ENCODE measurements at regions not wholly inside any gene's neighbourhood (a gene's known extent, or its start where the extent isn't known, plus 50 kb on each side); places are given as distances from the start of the nearest gene placed in this dataset.

DNA sequence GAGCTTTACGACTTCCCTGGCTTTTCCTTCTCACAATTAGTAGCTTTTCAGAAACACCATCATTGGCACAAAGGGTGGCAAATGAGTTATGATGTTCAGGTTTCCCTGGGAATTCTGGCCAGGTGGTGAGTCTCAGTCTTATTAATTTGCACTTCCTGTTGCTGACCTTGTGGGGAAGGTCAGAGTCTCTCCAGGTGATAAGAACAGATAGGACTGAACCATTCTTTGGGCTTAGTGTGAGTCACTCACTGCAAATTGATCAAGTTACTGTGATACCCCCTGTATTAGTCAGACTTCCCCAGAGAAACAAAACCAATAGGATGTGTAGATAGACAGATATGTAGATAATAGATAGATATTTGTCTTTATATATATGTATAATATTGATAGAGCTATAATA, 53.8 kb upstream of the RANBP3L start:
- H3K27ac Mint-ChIP-seq, result no peak overlapping the region
- DNase-seq, result no peak
- H3K36me3 Mint-ChIP-seq, result no peaks in the 10 kb centered on the region
- H3K4me1 Mint-ChIP-seq, result peaks cover 5% of the 10 kb centered on the region
- no peaks in the 10 kb centered on the region for H3K27me3 Mint-ChIP-seq
- H3K4me3 Mint-ChIP-seq, result no peak overlapping the region
- no peaks in the 10 kb centered on the region for H3K9me3 Mint-ChIP-seq

GRCh38 chr5:36356915-36357314, 55.2 kb upstream of the RANBP3L start:
- Mint-ChIP-seq H3K27ac (no peak overlapping the region), H3K36me3 (no peaks in the 10 kb centered on the region)

DNA sequence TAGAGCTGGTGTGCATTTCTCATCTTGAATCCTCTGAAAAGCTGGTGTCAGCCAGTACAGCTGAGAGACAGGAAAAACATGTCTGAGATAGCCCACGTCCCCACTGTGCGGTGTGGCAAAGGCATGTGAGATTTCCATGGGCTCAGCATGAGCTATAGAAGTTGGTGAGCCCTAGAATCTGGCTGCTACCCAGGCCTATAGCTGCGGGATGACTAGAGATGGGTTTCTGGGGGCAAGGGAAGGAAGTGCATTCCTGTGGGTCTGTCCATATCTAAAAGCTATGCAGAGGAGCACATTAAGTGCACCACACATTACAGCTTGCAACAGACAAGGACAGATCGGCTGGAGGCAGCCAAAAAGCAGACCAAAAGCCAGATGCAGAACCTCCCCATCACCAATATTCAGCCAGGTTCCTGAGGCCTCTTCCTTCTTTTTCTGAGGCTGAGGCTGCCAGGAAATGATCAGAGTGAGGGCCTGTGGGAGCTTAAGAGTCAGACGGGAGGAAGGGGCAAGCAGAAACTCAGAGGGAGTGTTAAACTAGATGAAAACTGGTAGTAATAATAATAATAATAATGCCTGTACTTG, 55.8 kb upstream of the RANBP3L start:
- Mint-ChIP-seq H3K36me3 (no peaks in the 10 kb centered on the region), H3K4me3 (no peak overlapping the region), H3K27me3 (no peaks in the 10 kb centered on the region), H3K27ac (no peak overlapping the region), H3K9me3 (no peaks in the 10 kb centered on the region), H3K4me1 (peaks cover 7% of the 10 kb centered on the region)
- DNase-seq, result no peak

More at GRCh38 chr5:36356915-36357314, 55.2 kb upstream of the RANBP3L start:
- no peak for DNase-seq
- Mint-ChIP-seq H3K4me1 (peaks cover 7% of the 10 kb centered on the region), H3K27me3 (no peaks in the 10 kb centered on the region), H3K4me3 (no peak overlapping the region), H3K9me3 (no peaks in the 10 kb centered on the region)

DNA sequence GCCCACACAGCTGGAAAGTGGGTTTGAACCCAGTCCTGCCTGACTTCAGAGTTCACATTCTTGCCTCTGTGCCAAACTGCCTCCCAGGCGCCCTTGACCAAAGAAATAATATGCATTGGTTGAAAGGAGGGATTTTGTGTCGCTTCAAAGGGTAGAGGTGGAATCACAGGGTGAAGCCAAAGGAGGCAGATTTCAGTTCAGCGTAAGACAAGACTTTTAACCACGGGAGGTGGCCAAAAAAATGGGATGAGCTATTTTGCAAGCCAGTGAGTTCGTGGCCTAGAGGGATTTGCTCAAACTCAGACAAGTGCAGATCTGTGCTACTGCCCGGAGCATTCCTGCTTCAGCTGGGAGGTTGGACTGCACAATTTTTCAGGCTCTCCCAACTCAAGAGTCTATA, 57.6 kb upstream of the RANBP3L start:
- Mint-ChIP-seq H3K27me3 (no peaks in the 10 kb centered on the region), H3K36me3 (no peaks in the 10 kb centered on the region), H3K4me3 (no peak overlapping the region), H3K27ac (no peak overlapping the region), H3K4me1 (peaks cover 7% of the 10 kb centered on the region), H3K9me3 (no peaks in the 10 kb centered on the region)
- DNase-seq, result no peak

GRCh38 chr5:36360307-36360706, 58.6 kb upstream of the RANBP3L start:
- Mint-ChIP-seq H3K9me3 (no peaks in the 10 kb centered on the region), H3K4me1 (peaks cover 7% of the 10 kb centered on the region), H3K27me3 (no peaks in the 10 kb centered on the region), H3K27ac (peak overlapping the region; percentile 27), H3K4me3 (no peak overlapping the region), H3K36me3 (no peaks in the 10 kb centered on the region)
- DNase-seq, result no peak

- Mint-ChIP-seq H3K4me3 (no peak overlapping the region), H3K36me3 (no peaks in the 10 kb centered on the region), H3K27me3 (no peaks in the 10 kb centered on the region), H3K27ac (no peak overlapping the region), H3K4me1 (peaks cover 9% of the 10 kb centered on the region), H3K9me3 (no peaks in the 10 kb centered on the region)
- no peak for DNase-seq
These were observed 61.4 kb upstream of the RANBP3L start for GRCh38 chr5:36363101-36363500.

DNA sequence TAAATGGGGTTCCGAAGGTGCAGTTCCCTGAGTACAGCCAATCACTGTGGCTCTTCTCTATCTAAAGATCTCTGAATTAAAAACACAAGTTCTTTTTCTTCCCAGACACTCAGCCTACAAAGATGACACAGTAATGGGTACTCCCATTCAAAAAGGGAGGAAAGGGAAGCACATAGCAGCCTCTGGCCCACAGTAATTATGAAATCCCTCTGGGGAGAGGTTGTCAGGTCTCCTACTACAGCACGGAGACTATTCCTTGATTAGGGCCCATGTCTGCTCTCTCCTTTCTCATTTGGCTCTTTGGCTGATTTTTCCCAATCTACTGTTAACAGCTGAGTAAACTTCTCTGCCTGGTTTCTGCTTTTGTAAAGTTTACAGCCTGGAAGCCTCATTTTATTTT, 62.0 kb upstream of the RANBP3L start:
- DNase-seq, result no peak
- no peak overlapping the region for H3K27ac Mint-ChIP-seq
- H3K4me1 Mint-ChIP-seq, result peaks cover 9% of the 10 kb centered on the region
- no peaks in the 10 kb centered on the region for H3K36me3 Mint-ChIP-seq
- no peaks in the 10 kb centered on the region for H3K27me3 Mint-ChIP-seq
- no peaks in the 10 kb centered on the region for H3K9me3 Mint-ChIP-seq
- no peak overlapping the region for H3K4me3 Mint-ChIP-seq

DNA sequence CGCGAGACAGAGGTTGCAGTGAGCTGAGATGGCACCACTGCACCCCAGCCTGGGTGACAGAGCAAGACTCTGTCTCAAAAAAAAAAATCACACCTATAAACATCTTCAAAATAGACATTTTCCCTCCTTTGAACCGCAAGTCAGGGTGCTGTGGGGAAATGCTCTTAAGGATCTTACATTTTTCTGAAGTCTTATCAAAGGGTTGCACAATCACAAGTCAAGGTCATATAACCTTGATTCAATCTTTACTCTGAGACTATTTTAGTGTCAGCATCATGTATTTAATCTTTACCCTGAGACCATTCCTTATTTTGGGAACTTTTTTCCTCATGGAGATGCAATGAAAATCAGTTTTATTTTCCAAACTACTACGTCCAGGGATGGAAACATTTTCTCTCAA, 62.8 kb upstream of the RANBP3L start:
- no peak for DNase-seq
- Mint-ChIP-seq H3K4me3 (no peak overlapping the region), H3K9me3 (no peaks in the 10 kb centered on the region), H3K36me3 (no peaks in the 10 kb centered on the region), H3K27ac (no peak overlapping the region), H3K27me3 (no peaks in the 10 kb centered on the region), H3K4me1 (peaks cover 9% of the 10 kb centered on the region)

DNA sequence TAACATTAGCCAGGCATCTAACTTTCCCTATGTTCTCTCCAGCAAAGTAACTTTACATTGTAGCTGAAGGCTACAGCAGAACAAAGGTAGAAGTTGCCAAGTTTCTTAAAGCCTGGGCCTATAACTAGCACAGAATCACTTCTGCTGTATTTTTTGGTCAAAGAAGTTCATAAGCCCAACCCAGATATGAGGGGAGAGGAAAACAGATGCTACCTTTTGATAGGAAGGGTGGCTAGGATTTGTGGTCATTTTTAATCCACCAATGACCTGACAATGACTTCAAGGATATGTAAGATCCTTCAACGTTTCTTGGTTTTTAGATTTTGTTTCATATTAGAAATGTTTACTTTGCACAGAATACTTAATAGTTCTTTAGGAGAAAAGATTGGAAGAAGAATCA, 64.2 kb upstream of the RANBP3L start:
- Mint-ChIP-seq H3K27me3 (no peaks in the 10 kb centered on the region), H3K4me1 (peaks cover 3% of the 10 kb centered on the region), H3K36me3 (no peaks in the 10 kb centered on the region), H3K4me3 (no peak overlapping the region), H3K27ac (no peak overlapping the region), H3K9me3 (no peaks in the 10 kb centered on the region)
- DNase-seq, result no peak

- Mint-ChIP-seq H3K9me3 (no peaks in the 10 kb centered on the region), H3K27ac (no peak overlapping the region), H3K27me3 (no peaks in the 10 kb centered on the region), H3K4me3 (no peak overlapping the region), H3K36me3 (no peaks in the 10 kb centered on the region), H3K4me1 (peaks cover 3% of the 10 kb centered on the region)
- no peak for DNase-seq
These were observed 65.2 kb upstream of the RANBP3L start for GRCh38 chr5:36366883-36367282.

DNA sequence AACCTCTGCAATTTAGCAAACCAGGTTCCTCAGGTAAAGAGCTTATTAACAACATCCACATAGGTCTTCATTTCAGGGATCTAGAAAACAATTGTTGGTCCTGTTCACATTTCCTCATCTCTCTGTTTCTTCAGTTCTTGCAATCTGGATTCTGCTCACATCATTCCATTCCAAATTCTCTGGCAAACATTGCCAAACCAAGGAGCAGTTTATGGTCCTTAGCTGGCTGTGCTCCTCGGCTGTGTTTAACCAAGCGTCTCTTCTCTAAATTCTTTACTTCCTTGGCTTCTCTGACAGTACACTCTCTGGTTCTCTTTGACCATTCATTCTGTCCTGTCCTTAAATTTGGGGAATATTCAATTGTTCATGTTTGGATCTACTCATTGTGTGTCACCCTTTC, 65.8 kb upstream of the RANBP3L start:
- Mint-ChIP-seq H3K27ac (no peak overlapping the region), H3K4me3 (no peak overlapping the region), H3K4me1 (peaks cover 3% of the 10 kb centered on the region), H3K9me3 (no peaks in the 10 kb centered on the region), H3K27me3 (no peaks in the 10 kb centered on the region), H3K36me3 (no peaks in the 10 kb centered on the region)
- no peak for DNase-seq

- peaks cover 3% of the 10 kb centered on the region for H3K4me1 Mint-ChIP-seq
- H3K36me3 Mint-ChIP-seq, result no peaks in the 10 kb centered on the region
- H3K4me3 Mint-ChIP-seq, result no peak overlapping the region
- no peak overlapping the region for H3K27ac Mint-ChIP-seq
- H3K9me3 Mint-ChIP-seq, result no peaks in the 10 kb centered on the region
- H3K27me3 Mint-ChIP-seq, result no peaks in the 10 kb centered on the region
- DNase-seq, result no peak
These were observed 67.6 kb upstream of the RANBP3L start for GRCh38 chr5:36369219-36369690.

DNA sequence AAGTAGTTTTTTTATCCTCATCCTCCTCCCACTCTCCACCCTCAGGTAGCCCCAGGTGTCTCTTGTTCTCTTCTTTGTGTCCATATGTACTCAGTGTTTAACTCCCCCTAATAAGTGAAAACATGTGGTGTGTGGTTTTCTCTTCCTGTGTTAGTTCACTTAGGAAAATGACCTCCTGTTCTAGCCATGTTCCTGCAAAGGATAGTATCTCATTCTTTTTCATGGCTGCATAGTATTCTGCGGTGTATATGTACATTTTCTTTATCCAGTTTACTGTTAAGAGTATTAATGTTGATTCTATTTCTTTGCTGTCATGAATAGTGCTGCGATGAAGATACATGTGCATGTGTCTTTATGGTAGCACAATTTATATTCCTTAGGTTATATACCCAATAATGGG, 68.4 kb upstream of the RANBP3L start:
- H3K36me3 Mint-ChIP-seq, result no peaks in the 10 kb centered on the region
- H3K4me3 Mint-ChIP-seq, result no peak overlapping the region
- H3K4me1 Mint-ChIP-seq, result peaks cover 3% of the 10 kb centered on the region
- no peak overlapping the region for H3K27ac Mint-ChIP-seq
- DNase-seq, result no peak
- H3K9me3 Mint-ChIP-seq, result no peaks in the 10 kb centered on the region
- H3K27me3 Mint-ChIP-seq, result no peaks in the 10 kb centered on the region

- Mint-ChIP-seq H3K9me3 (no peaks in the 10 kb centered on the region), H3K4me1 (peaks cover 3% of the 10 kb centered on the region), H3K27ac (no peak overlapping the region), H3K4me3 (no peak overlapping the region), H3K27me3 (no peaks in the 10 kb centered on the region), H3K36me3 (no peaks in the 10 kb centered on the region)
- DNase-seq, result no peak
These were observed 69.7 kb upstream of the RANBP3L start for GRCh38 chr5:36371366-36371765.

DNA sequence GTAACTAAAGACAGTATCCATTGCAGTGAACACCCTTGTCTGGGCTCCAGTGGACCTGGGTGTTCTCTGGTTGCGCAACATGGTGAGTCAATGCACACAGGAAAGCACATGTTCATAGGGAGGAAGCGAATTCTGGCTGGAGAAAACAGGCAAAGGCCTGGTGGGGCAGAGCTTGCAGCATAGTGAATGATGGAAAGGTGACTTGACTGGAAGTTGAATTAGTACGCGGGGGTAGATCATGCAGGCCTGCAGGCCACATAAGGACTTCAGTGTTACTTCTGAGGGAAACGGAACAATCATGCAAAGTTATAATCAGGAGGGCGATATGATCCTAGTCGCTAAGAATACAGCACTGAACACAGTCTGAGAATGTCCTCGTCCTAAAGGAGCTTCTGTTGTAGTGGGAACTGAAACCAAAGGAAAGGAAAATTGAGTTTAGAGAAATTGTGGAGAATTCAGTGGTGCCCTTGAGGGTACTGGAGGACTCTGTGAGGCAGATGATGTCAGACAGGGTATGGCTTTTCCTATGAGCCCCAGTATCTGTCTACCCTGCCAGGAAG, 71.9 kb upstream of the RANBP3L start:
- H3K9me3 Mint-ChIP-seq, result no peaks in the 10 kb centered on the region

GRCh38 chr5:36374266-36374862, 72.7 kb upstream of the RANBP3L start:
- Mint-ChIP-seq H3K4me3 (no peak overlapping the region), H3K27me3 (no peaks in the 10 kb centered on the region), H3K9me3 (no peaks in the 10 kb centered on the region), H3K36me3 (no peaks in the 10 kb centered on the region), H3K27ac (no peak overlapping the region), H3K4me1 (no peaks in the 10 kb centered on the region)
- no peak for DNase-seq

More for the DNA sequence above, 71.9 kb upstream of the RANBP3L start:
- no peak for DNase-seq
- no peak overlapping the region for H3K4me3 Mint-ChIP-seq
- no peaks in the 10 kb centered on the region for H3K4me1 Mint-ChIP-seq
- H3K27ac Mint-ChIP-seq, result no peak overlapping the region
- no peaks in the 10 kb centered on the region for H3K36me3 Mint-ChIP-seq
- H3K27me3 Mint-ChIP-seq, result no peaks in the 10 kb centered on the region

Data from activated naive CD8-positive, alpha-beta T cell treated with anti-CD3 and anti-CD28 coated beads for 36 hours (primary cell).